Stimulated activated CD4-positive, alpha-beta T cell treated with anti-CD3 and anti-CD28 coated beads, Interleukin-12 subunit alpha, Interleukin-12 subunit beta, amount 100 ng/mL, for 24 hours (primary cell): ENCODE measurements at regions not wholly inside any gene's neighbourhood (a gene's known extent, or its start where the extent isn't known, plus 50 kb on each side); places are given as distances from the start of the nearest gene placed in this dataset.

ENCODE experiments used
- DNase-seq, 2 experiments: peaks; one replicate each; pipeline ENCODE4 v3.0.0-alpha.2; 2020; ENCODE audit warnings: low read depth in 2 of 2

DNA sequence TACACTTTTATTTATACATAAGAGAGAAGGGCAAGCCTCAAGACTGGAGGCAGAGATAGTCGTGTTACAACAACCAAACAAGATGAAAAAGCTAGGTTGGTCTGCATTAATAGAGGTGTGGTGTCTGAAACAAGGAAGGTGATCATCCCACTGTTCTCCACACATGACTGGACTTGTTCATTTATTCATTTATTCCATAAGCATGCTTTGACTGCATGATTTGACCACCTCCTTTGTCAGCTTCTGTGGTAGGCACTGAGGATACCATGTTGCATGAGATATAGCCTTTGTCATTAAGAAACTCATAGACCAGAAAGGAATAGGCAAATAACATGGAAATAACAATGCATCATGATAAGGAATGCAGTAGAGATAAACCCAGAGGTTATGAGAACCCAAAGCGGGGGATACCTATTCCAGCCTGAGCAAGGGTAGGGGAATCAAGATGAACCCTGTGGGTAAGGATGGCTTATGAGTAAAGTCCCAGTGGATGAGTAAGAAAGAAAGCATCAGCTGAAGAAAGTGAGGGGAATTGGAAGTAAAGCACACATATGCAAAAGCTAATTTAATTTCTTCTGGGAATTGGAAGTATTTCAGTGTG is 173.7 kb upstream of the FGGY start:
- DNase-seq: no peak

DNA sequence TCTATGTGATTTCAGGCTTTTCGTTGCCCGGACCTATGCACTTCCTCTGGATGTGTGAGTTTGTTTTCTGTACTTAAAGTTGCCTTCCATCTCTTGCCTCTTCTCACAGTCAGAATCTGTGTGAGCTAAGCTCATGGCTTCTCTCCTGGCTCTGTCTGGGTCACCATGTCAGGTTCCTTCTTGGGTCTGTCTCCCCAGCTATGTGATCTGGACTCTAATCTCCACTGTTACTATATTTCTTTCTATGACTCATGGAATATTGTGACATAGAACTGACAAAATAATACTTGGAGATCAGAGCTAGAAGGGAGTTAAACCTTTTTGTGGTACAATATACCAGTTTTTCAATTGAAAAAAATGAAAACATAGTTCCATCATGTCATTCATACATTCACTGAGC is 172.7 kb upstream of the FGGY start:
- DNase-seq: no peak

DNA sequence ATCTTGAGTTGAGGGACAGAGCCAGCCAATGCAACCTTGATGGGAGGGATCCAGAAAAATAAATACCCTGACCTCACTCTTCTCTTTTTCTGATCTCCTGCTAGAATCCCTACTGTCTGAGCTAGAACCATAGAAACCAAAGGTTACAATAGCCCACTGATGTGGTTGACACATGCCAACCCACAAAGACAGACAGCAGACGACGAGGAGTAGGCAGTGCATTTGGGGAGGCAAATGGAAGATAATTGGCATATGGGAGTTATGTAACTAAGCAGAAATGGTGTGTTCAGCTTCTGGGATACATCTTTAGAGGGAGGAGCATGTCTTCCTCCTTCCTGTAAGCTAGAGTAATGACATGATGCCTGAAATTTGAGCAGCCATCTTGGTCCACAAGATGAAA is 171.7 kb upstream of the FGGY start:
- no peak for DNase-seq

DNA sequence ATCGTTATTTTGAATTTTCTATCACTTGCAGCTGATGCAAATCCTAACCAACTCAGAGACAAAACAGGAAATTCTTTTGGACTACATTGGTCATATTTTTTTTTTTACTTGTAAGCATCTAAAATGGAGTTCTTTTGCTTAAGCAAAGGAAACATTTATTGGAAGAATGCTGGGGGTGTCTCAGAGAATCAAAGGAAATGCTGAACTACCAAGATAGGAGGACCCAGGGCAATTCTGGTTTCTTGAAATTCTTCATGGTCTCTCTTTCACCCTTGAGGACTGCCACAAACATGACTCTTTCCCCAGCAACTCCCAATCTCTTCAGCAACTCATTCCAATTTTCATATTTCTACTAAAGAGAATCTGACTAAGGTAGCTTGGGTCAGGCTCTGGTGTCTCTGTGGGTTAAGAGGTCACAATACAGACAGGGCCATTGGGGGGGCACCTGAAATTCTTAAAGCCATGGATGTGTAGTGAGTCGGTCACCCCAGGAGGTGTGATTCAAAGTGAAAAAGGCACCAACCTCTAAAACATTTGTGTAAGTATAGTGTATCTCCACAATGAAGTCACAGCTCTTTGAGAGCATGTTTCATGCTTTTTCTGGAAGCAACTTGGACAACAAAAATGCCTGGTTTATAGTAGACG is 171.1 kb upstream of the FGGY start:
- DNase-seq: no peak

DNA sequence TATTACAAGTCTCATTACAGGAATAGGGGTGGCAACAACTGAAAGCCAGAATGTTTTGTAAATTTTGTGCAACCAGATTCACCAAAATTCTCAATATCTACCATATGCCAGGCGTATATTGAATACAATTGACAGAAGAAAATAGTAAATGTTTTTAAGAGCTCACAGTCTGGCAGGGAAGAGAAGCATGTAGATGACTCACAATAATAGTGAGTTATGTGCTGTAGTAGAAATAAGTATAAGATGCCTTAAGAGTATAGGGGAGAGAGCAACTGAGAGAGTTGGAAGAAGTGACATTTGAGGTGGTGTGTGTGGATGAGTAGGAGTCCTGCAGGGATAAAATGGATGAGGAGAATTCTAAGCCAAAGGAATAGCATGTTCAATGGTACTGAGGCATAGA is 170.5 kb upstream of the FGGY start:
- DNase-seq: no peak

DNA sequence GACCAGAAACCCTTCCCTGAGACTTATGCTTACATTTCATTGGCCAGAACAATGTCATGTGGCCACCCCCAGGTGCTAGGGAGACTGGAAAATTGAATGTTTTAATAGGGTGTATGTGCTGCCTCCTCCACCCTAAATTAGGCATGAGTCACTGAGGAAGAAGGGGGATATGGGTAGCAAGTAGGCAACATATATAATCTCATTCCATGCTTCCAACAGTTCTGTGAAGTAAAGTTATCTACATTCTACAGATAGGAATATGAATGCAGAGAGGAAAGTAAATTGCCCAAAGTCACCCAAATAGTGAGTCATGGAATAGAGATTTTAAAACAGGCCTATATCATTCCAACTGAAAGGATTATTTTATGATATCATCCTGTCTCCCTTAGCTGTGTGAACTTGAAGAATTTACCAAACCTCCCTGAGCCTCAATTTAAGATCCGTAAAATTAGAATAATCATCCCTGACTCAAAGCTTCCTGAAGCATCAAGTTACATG is 168.6 kb upstream of the FGGY start:
- no peak for DNase-seq

DNA sequence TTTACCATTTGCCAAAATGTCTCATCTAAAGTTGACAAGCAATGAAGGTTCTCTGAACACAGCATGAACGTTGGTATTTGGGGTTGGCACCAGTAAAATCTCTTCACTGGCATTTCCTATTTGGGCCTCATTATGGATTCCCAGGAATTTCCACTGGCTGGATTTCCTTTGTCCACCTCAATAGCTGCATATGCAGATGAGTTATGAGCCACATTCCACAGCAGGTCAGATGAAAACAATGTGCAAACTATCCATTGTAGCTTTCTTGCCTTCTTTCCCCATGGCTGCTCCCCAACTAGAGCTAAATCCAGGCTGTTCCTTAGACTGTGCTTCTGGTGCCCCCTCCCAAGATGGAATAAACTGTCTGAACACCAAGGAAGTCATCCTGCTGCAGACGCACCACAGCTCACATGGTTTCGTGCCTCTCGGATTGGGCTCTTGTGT is 168.1 kb upstream of the FGGY start:
- DNase-seq: no peak

DNA sequence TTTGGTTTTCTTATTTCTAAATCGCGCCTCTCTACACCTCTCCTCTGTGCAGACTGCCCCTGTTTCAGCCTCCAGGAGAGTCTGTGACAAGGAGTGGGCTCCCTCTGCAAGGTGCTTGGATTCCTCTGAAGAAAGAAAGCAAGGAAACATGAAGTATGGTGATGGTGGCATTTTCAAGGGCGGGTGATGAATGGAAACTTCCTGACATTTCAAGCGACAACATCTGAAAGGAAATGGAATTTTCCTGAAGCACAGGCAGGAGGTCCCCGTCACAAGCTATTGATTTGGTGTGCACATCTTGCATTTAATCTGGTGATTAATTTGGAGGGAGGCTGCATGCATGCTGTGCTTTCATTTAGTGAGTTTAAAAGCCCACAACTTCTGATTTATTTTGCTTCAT is 164.6 kb upstream of the FGGY start:
- DNase-seq: no peak

DNA sequence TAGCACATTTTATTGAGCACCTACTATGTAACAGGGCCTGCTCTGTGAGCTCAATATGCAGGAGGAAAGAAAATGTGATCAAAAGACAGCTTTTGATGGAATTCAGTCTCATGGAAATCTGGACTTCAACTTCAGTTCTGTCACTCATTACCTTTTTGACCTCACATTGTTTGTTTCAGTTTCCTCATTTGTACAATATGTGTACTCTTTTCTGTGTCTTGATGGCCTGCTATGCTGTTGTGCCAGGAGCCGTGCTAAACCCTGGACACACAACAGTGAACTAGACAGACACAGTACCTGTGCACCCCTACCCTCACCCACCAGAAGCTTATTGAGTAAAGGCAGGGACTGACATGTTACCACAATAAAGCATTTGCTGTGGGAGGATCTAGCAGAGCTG is 162.9 kb upstream of the FGGY start:
- DNase-seq: no peak

DNA sequence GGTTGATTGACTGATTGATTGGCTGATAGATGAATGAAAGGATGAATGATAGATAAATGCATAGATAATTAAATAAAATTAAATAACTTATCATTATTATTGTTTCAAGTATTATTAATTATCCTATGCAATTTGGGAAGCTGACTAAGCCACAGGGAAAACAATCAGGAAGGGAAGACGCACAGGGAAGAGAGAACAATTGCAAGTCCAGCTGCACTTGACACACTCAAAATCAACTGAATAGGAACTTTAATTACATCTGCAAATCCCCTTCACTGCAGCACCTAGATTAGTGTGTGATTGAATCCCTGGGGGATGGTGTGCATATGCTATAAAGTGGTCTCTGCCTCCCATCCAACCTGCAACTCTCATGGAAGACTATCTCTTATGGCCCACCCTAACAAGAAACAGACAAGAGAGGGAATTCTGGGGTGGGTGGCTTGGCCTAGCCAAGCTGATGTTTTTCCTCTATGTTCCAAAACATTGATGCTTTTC is 161.1 kb upstream of the FGGY start:
- DNase-seq: no peak

DNA sequence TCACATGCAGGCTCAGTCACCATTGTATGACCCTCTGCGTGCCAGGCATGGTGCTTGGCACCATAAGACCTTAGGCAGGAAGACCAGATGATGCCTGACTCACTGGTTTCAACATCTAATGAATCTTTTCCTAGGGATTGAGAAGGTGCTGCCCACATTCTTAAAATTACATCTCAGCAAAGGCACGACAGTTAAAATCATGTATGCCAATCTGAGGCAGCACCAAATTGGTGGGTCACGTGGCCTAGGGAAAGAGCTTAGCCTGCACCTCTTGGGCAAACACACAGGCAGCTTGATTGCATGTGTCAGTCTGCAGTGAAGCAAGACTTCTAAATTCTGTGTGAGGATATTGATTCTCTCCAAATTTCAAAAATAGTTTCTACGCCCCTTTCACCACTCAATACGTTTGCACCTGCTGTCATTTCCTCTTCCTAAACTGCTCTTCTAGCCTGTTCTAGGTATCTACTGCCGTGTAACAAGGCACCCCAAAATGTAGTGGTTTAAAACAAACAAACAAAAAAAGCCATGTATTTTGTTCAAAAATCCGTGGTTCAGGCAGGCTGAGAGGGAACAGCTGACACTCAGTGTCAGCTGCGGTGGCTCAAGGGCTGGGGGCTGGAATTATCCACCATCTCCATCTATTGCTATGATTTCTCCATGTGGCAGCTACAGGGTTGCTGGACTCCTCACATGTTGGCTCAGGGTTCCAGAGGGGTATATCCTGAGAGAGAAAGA is 160.2 kb upstream of the FGGY start:
- no peak for DNase-seq

DNA sequence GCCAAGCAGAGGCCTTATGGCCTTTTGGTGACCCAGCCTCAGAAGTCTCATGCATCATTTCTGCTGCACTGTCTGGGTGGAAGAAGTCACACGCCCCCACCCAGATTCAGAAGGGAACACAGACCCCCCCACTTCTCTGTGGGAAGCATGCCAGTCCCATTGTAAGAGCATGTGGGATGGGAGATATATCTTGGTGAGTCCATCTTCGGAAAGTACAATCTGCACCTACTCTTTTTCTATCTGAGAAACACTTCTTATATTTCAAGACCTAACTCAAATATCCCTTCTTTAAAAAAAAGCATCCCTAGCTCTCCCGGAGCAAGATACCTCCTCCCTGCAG is 159.6 kb upstream of the FGGY start:
- no peak for DNase-seq

DNA sequence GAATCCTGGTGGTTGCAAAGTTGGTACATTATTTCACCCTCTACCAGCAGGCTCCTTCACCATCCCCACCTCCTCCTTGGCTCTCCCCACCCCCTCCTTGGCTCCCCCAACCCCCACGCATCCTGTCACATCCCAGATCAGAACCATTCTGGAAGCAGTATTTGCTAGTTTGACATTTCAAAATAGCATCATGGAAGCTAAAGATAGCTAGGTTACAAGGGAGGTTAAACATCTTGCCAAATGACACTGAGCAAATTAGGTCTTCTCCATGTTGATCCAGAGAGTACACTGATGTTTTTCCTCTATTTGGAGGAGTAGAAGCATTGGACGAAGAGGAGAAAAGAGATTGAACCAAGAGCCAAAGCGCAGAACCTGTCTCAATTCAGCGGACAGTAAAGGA is 158.9 kb upstream of the FGGY start:
- DNase-seq: no peak

DNA sequence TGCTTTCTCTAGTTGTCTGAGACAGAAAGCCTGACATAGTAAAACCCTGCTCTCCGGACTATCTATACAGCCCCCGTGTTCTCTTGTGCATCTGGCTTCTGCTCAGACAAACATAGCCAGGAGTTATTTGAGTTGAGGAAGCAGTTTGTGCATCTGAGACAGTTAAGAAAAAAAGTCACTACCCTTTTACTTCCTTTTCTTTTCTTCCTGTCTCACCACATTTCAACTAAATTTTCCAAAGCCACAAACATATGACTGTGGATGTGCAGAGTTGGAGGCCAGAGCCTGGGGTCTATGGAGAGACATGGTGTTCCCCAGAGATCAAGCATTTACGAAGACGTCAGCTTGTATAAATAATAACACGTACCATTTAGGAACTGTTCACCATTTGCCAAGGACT is 158.5 kb upstream of the FGGY start:
- DNase-seq: no peak

DNA sequence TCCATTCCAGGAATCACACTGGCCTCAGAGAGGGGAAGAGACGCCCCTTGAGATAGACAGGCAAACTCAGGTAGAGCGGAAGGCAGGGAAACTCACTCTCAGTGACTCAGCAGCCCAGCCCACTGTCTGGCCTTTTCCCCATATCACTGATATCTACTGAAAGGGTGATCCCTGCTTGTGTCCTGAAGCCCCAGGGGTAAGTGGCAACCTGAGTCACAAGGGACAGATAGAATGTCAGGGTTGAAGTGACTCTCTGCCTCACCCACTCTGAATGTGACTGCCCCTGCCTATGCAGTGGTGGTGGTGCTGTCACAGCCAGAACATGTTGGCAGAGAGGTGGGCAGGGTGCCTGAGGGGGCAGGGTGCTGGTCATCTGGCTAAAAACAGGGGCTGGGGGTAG is 157.5 kb upstream of the FGGY start:
- no peak for DNase-seq

DNA sequence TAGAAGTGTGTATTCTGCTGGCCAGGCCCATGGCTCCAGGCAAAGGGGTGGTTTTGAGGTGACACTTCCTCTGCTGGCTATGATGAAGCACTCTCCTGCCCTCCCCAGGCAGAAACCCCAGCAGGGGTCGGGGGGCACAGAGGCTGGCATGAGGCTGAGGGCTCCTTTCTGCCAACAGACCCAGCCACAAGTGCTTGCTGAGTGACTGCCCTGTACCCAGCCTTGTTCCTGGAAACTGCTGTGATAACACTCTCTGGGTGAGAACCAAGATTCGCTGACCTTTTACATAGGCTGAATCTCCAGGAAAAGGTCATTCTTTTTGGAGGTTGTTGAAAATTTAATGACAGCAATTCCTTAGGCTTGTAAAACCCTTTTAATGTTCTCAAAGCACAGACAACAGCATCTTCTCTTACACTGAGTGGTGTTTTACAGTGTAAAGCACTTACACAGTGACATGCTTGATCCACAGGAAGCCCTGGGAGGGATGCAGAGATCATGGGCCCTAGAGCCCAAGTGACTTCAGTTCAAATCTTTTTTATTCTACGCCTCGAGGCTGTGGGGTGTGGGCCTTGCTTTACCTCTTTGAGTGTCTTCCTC is 155.5 kb upstream of the FGGY start:
- no peak for DNase-seq

DNA sequence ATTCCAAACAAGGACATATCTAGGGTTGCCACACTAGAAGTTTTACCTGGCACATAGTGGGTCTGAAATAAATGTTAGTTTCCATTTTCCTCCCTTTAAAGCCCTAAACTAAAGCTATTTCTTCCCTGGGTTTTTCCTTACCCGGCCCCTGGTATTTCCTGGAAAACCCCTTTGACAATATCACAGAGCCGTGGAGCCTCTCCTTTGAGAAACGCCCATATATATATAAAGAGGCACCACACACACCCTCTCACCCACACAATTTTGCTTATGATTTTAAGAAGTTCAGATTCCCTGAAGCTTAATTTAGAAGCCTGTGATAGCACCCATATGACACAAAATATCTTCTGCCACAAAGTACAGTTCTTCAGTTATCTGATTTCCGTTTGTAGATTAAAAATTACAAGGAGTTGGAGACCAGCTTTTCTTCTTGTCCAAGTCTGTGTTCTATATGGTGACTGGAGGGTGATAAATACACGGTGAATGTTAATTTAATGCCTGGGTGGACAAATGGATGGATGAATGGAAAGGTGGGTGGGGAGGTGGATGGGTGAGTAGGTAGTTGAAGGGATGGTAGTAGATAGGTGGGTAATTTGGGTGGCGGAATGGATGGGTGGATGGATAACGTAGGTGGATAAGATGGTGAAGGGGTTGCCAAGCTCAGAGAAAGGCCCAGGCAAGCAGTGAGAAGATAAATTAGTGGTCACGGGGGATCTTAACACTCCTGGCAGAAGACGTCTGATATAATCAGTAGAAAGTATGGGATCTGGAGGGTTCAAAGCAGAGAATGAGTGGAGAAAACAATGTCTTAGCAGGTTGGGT is 154.4 kb upstream of the FGGY start:
- no peak for DNase-seq

DNA sequence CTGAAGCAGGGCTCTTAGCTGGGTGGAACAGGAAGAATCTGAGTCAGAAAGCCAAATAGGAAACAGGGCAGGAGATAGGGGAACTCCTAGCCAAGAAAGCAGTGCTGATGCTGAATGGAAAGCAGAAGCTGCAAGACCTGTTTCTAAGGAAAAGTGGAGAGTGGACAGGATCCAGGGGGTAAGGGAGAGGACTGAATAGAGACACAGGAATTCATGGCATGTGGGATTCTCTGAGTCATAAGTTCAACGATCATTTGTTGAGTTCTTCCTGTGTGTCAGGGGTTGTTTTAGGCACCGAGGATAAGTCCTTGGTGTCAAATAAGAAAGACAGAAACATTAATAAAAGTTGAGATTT is 153.8 kb upstream of the FGGY start:
- no peak for DNase-seq

DNA sequence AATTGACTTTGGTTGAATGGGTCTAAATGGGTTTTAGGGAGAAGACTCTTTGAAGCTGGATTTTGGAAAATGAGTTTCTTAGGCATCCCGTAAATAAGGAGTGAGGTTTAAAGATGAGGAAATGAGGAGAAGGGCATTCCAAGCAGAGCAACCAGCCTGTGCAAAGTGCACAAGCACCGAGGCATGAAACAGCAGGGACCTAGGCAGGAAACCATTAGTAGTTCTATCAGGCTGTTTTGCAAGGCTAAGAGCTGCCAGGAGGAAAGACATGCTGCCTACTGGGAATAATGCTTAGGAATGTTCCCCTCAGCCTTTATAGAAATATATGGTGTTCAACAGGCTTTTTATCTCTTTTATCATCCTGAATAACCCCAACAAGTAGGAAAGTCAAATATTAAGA is 153.1 kb upstream of the FGGY start:
- DNase-seq: no peak

DNA sequence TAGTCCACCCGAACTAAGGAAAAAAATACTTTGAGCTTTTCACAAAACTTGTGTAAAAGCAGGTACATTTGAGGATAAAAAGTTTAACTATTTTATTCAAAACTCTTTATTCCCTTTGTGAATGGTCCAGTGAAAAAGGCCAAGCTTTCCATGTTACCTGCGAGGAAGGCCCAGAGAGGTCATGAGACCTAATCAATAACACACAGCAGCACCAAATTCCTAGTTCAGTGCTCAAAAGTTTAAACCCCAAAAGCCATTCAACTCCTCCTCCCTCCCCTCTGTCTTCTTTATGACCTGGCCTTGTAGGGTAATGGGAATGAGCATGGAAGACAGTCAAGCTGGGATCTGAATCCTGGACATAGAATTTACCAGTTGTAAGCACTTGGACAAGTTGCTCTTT is 151.9 kb upstream of the FGGY start:
- no peak for DNase-seq

DNA sequence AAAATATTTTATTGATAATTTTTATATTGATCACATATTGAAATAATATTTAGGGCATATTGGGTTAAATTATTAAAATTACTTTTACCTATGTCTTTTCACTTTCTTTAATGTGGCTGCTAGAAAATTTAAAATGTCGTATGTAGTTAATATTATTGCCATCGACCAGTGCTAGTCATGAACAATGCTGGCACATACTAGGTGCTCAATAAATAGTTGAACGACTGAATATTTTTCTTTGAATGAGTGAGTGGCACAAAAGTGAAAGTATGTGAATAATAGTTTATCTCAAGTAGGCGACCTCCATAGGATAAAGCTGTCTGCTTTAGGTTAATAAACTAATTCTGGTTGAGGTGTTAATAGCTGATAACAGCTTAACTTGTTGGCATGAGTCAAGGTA is 150.8 kb upstream of the FGGY start:
- no peak for DNase-seq
